Panc1 (cell line): ENCODE measurements at regions not wholly inside any gene's neighbourhood (a gene's known extent, or its start where the extent isn't known, plus 50 kb on each side); places are given as distances from the start of the nearest gene placed in this dataset.

Source experiments
- ATAC-seq: fragments of 200-7000 bp; cut with Tn5 transposase; 2 replicates; pipeline ENCODE4 v1.9.1; 2020; ENCODE audit warnings: mild to moderate bottlenecking, moderate library complexity
- BruUV-seq: library from RNA; stranded (reverse); fragments of 400-500 nt; replicated peaks from 2 replicates; lab custom pipeline; 2021; lab: Mats Ljungman, UMichigan
- CTCF ChIA-PET: fragments of 300-600 bp; sonication (Branson Sonifier 250); formaldehyde crosslinking; loops from one replicate; lab custom pipeline; 2022; ENCODE audit warnings: antibody characterized with exemption; lab: Charles Lee
- POLR2A ChIA-PET: fragments of 300-600 bp; sonication (Branson Sonifier 250); formaldehyde crosslinking; loops from one replicate; lab custom pipeline; 2022; ENCODE audit warnings: antibody characterized with exemption; lab: Charles Lee
- DNase-seq: peaks from one replicate; pipeline ENCODE4 v3.0.0-alpha.2; 2010; ENCODE audit warnings: low read depth, low spot score
- H3K27ac ChIP-seq: 2 replicates; pipeline ENCODE4 v1.5.1; 2011; ENCODE audit warnings: mild to moderate bottlenecking, low read length, inconsistent platforms
- H3K27me3 ChIP-seq: fragments of 200-500 bp; sonication (Bioruptor generic); 2 replicates; pipeline ENCODE4 v1.6.0; 2014; ENCODE audit warnings: low read length, inconsistent platforms; ENCODE audit not compliant: control insufficient read depth, insufficient read depth
- H3K36me3 ChIP-seq: fragments of 200-500 bp; sonication (Bioruptor generic); 2 replicates; pipeline ENCODE4 v1.5.1; 2014; ENCODE audit warnings: inconsistent platforms, mild to moderate bottlenecking, low read length, moderate library complexity; ENCODE audit not compliant: control insufficient read depth, insufficient read depth
- H3K4me1 ChIP-seq: 2 replicates; pipeline ENCODE4 v1.5.1; 2011; ENCODE audit warnings: inconsistent platforms, mild to moderate bottlenecking, low read length, moderate library complexity; ENCODE audit not compliant: control insufficient read depth, insufficient read depth
- H3K4me3 ChIP-seq, 2 experiments: 2 replicates each; pipeline ENCODE4 v1.5.1; 2011 to 2012; ENCODE audit warnings: low read depth in 2 of 2, low read length in 2 of 2, mild to moderate bottlenecking in 2 of 2, inconsistent platforms in 1 of 2, moderate library complexity in 1 of 2
- H3K9me3 ChIP-seq: fragments of 200-500 bp; sonication (Bioruptor generic); 2 replicates; pipeline ENCODE4 v1.5.1; 2014; ENCODE audit warnings: low read depth, mild to moderate bottlenecking, inconsistent platforms, low read length, moderate library complexity; ENCODE audit not compliant: control insufficient read depth, insufficient read depth
- POLR2AphosphoS5 ChIP-seq: IDR thresholded peaks from 2 replicates; pipeline ENCODE4 v1.6.1; 2012; ENCODE audit warnings: mild to moderate bottlenecking, low read depth, low read length, moderate library complexity
- SIN3A ChIP-seq: IDR thresholded peaks from 2 replicates; pipeline ENCODE4 v1.6.1; 2012; ENCODE audit warnings: low read depth, mild to moderate bottlenecking, low read length, moderate library complexity, borderline replicate concordance; ENCODE audit not compliant: insufficient read depth
- TCF7L2 ChIP-seq: IDR thresholded peaks from 2 replicates; pipeline ENCODE4 v1.6.1; 2011; ENCODE audit warnings: mild to moderate bottlenecking, low read depth, low read length, inconsistent platforms
- in situ Hi-C: cut with HindIII; loops from 2 replicates; pipeline ENCODE4 v1.10.0; 2016; ENCODE audit warnings: low sequenced_read_pairs, low pct_unique_long_range_greater_than_20kb
- intact Hi-C: fragments of 100-400 bp; cut with micrococcal nuclease; formaldehyde crosslinking; loops from one replicate; pipeline ENCODE4 v1.10.0; 2022; ENCODE audit not compliant: unreplicated experiment
- TF ChIP-seq, protein P1 (sequence below): fragments of 450-650 bp; IDR thresholded peaks from 2 replicates; pipeline ENCODE4 v1.5.1; 2017; ENCODE audit warnings: mild to moderate bottlenecking
- TF ChIP-seq, protein P2 (sequence below), 2 experiments: IDR thresholded peaks; 2 replicates each; pipeline ENCODE4 v1.6.1; 2011 to 2012; ENCODE audit warnings: low read depth in 2 of 2, control low read depth in 1 of 2, low read length in 1 of 2, mild to moderate bottlenecking in 1 of 2, moderate library complexity in 1 of 2; ENCODE audit not compliant: insufficient read depth in 1 of 2

DNA sequence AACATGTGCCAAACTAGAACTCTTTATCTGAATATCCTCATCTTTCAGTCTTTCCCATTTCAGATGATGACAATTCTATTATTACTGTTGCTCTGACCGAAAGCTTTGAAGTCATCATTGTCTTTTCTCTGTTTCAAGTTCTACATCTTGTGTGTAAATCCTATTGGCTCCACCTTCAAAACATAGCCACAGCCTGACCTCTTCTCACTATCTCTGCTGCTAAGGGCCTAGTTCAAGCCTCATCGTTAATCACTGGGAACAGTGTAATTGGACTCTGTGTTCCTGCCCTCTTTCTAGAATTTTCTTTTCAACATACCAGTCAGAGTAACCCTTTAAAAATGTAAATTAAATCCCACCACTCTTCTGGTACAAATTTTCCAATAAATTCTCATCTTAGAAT, 105.1 kb downstream of the OXSM start:
- no peak overlapping the region for H3K4me3 ChIP-seq
- no peak overlapping the region for H3K27ac ChIP-seq
- no TSS peak for BruUV-seq
- ChIA-PET CTCF (no interaction called here), POLR2A (no interaction called here)
- in situ Hi-C loops, result no loop called here
- ATAC-seq, result no peak
- intact Hi-C loops, result no loop called here
- no peak for DNase-seq
- H3K4me1 ChIP-seq, result no peaks in the 10 kb centered on the region
- no peaks in the 10 kb centered on the region for H3K9me3 ChIP-seq
- TF ChIP-seq, protein P1, sequence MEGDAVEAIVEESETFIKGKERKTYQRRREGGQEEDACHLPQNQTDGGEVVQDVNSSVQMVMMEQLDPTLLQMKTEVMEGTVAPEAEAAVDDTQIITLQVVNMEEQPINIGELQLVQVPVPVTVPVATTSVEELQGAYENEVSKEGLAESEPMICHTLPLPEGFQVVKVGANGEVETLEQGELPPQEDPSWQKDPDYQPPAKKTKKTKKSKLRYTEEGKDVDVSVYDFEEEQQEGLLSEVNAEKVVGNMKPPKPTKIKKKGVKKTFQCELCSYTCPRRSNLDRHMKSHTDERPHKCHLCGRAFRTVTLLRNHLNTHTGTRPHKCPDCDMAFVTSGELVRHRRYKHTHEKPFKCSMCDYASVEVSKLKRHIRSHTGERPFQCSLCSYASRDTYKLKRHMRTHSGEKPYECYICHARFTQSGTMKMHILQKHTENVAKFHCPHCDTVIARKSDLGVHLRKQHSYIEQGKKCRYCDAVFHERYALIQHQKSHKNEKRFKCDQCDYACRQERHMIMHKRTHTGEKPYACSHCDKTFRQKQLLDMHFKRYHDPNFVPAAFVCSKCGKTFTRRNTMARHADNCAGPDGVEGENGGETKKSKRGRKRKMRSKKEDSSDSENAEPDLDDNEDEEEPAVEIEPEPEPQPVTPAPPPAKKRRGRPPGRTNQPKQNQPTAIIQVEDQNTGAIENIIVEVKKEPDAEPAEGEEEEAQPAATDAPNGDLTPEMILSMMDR, result no peak
- TF ChIP-seq TCF7L2 (no peak), SIN3A (no peak), POLR2AphosphoS5 (no peak)
- TF ChIP-seq, protein P2, sequence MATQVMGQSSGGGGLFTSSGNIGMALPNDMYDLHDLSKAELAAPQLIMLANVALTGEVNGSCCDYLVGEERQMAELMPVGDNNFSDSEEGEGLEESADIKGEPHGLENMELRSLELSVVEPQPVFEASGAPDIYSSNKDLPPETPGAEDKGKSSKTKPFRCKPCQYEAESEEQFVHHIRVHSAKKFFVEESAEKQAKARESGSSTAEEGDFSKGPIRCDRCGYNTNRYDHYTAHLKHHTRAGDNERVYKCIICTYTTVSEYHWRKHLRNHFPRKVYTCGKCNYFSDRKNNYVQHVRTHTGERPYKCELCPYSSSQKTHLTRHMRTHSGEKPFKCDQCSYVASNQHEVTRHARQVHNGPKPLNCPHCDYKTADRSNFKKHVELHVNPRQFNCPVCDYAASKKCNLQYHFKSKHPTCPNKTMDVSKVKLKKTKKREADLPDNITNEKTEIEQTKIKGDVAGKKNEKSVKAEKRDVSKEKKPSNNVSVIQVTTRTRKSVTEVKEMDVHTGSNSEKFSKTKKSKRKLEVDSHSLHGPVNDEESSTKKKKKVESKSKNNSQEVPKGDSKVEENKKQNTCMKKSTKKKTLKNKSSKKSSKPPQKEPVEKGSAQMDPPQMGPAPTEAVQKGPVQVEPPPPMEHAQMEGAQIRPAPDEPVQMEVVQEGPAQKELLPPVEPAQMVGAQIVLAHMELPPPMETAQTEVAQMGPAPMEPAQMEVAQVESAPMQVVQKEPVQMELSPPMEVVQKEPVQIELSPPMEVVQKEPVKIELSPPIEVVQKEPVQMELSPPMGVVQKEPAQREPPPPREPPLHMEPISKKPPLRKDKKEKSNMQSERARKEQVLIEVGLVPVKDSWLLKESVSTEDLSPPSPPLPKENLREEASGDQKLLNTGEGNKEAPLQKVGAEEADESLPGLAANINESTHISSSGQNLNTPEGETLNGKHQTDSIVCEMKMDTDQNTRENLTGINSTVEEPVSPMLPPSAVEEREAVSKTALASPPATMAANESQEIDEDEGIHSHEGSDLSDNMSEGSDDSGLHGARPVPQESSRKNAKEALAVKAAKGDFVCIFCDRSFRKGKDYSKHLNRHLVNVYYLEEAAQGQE (IDR thresholded peaks at IDR 0.05; ENCODE audit: insufficient read depth in 1 of 2, low read depth in 2 of 2, low read length in 1 of 2), result no peak
- no peaks in the 10 kb centered on the region for H3K36me3 ChIP-seq
- no peaks in the 10 kb centered on the region for H3K27me3 ChIP-seq

DNA sequence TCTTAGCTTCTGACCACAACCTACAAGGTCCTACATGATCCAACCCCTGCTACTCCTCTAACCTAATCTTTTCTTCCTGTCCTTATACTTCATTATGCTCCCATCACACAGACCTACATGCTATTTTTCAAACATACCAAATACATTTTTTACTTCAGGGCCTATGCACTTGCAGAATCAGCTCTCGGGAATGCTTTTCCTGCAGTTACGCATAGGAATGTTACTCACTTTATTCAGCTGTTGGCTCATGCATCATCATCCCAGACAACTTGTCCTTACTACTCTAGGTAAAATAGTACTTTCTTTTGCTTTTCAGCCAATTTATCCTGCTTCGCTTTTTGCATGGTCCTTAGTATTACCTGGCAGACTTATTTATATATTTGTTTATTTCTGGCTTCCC, 105.6 kb downstream of the OXSM start:
- Histone ChIP-seq H3K36me3 (no peaks in the 10 kb centered on the region), H3K4me1 (no peaks in the 10 kb centered on the region), H3K9me3 (no peaks in the 10 kb centered on the region), H3K27me3 (no peaks in the 10 kb centered on the region), H3K4me3 (no peak overlapping the region), H3K27ac (no peak overlapping the region)
- ATAC-seq (no peak), DNase-seq (no peak)
- ChIA-PET POLR2A (no interaction called here), CTCF (no interaction called here)
- in situ Hi-C loops (no loop called here), intact Hi-C loops (no loop called here)
- TF ChIP-seq POLR2AphosphoS5, result no peak
- TF ChIP-seq SIN3A, result no peak
- TF ChIP-seq, protein P2 (IDR thresholded peaks at IDR 0.05; ENCODE audit: insufficient read depth in 1 of 2, low read depth in 2 of 2, low read length in 1 of 2), result no peak
- no peak for TF ChIP-seq TCF7L2
- TF ChIP-seq, protein P1, result no peak
- no TSS peak for BruUV-seq
